ENCODE measurements at regions not wholly inside any gene's neighbourhood (a gene's known extent, or its start where the extent isn't known, plus 50 kb on each side); places are given as distances from the start of the nearest gene placed in this dataset.

- no peak for DNase-seq
- in situ Hi-C loops (cut with HindIII; ENCODE audit: low pct_ligation_motif_present, low pct_unique_long_range_greater_than_20kb, low sequenced_read_pairs): no loop called here
These were observed 214.1 kb upstream of the ANKH start for GRCh38 chr5:15085671-15086070.

GRCh38 chr5:15082096-15082495, 210.5 kb upstream of the ANKH start:
- in situ Hi-C loops (cut with HindIII; ENCODE audit: low pct_ligation_motif_present, low pct_unique_long_range_greater_than_20kb, low sequenced_read_pairs): no loop called here

GRCh38 chr5:15080219-15080618, 208.6 kb upstream of the ANKH start:
- in situ Hi-C loops (cut with HindIII; ENCODE audit: low pct_ligation_motif_present, low pct_unique_long_range_greater_than_20kb, low sequenced_read_pairs): no loop called here
- DNase-seq: no peak

More at GRCh38 chr5:15082096-15082495, 210.5 kb upstream of the ANKH start:
- no peak for DNase-seq

- DNase-seq: no peak
- in situ Hi-C loops (cut with HindIII; ENCODE audit: low pct_ligation_motif_present, low pct_unique_long_range_greater_than_20kb, low sequenced_read_pairs): no loop called here
These were observed 208.0 kb upstream of the ANKH start for GRCh38 chr5:15079566-15079965.

GRCh38 chr5:15074651-15075050, 203.1 kb upstream of the ANKH start:
- no peak for DNase-seq
- in situ Hi-C loops (cut with HindIII; ENCODE audit: low pct_ligation_motif_present, low pct_unique_long_range_greater_than_20kb, low sequenced_read_pairs): no loop called here

- DNase-seq: no peak
- in situ Hi-C loops (cut with HindIII; ENCODE audit: low pct_ligation_motif_present, low pct_unique_long_range_greater_than_20kb, low sequenced_read_pairs): no loop called here
These were observed 201.9 kb upstream of the ANKH start for GRCh38 chr5:15073453-15073852.

- in situ Hi-C loops (cut with HindIII; ENCODE audit: low pct_ligation_motif_present, low pct_unique_long_range_greater_than_20kb, low sequenced_read_pairs): no loop called here
- no peak for DNase-seq
These were observed 199.3 kb upstream of the ANKH start for GRCh38 chr5:15070907-15071306.

GRCh38 chr5:15069407-15069905, 197.9 kb upstream of the ANKH start:
- no peak for DNase-seq
- in situ Hi-C loops (cut with HindIII; ENCODE audit: low pct_ligation_motif_present, low pct_unique_long_range_greater_than_20kb, low sequenced_read_pairs): no loop called here

- in situ Hi-C loops (cut with HindIII; ENCODE audit: low pct_ligation_motif_present, low pct_unique_long_range_greater_than_20kb, low sequenced_read_pairs): no loop called here
- no peak for DNase-seq
These were observed 193.5 kb upstream of the ANKH start for GRCh38 chr5:15065091-15065490.

- in situ Hi-C loops (cut with HindIII; ENCODE audit: low pct_ligation_motif_present, low pct_unique_long_range_greater_than_20kb, low sequenced_read_pairs): no loop called here
- DNase-seq: no peak
These were observed 192.8 kb upstream of the ANKH start for GRCh38 chr5:15064396-15064795.

- DNase-seq: no peak
- in situ Hi-C loops (cut with HindIII; ENCODE audit: low pct_ligation_motif_present, low pct_unique_long_range_greater_than_20kb, low sequenced_read_pairs): no loop called here
These were observed 185.5 kb upstream of the ANKH start for GRCh38 chr5:15056988-15057592.

- no peak for DNase-seq
- in situ Hi-C loops (cut with HindIII; ENCODE audit: low pct_ligation_motif_present, low pct_unique_long_range_greater_than_20kb, low sequenced_read_pairs): no loop called here
These were observed 172.9 kb upstream of the ANKH start for GRCh38 chr5:15044521-15044920.

GRCh38 chr5:15037247-15037908, 165.8 kb upstream of the ANKH start:
- in situ Hi-C loops (cut with HindIII; ENCODE audit: low pct_ligation_motif_present, low pct_unique_long_range_greater_than_20kb, low sequenced_read_pairs): no loop called here
- DNase-seq: no peak

GRCh38 chr5:15034379-15034778, 162.8 kb upstream of the ANKH start:
- no peak for DNase-seq

GRCh38 chr5:15031180-15031579, 159.6 kb upstream of the ANKH start:
- in situ Hi-C loops (cut with HindIII; ENCODE audit: low pct_ligation_motif_present, low pct_unique_long_range_greater_than_20kb, low sequenced_read_pairs): no loop called here
- no peak for DNase-seq

More at GRCh38 chr5:15034379-15034778, 162.8 kb upstream of the ANKH start:
- in situ Hi-C loops (cut with HindIII; ENCODE audit: low pct_ligation_motif_present, low pct_unique_long_range_greater_than_20kb, low sequenced_read_pairs): no loop called here

- no peak for DNase-seq
- in situ Hi-C loops (cut with HindIII; ENCODE audit: low pct_ligation_motif_present, low pct_unique_long_range_greater_than_20kb, low sequenced_read_pairs): no loop called here
These were observed 156.2 kb upstream of the ANKH start for GRCh38 chr5:15027764-15028163.

- DNase-seq: no peak
- in situ Hi-C loops (cut with HindIII; ENCODE audit: low pct_ligation_motif_present, low pct_unique_long_range_greater_than_20kb, low sequenced_read_pairs): no loop called here
These were observed 155.4 kb upstream of the ANKH start for GRCh38 chr5:15026944-15027343.

- in situ Hi-C loops (cut with HindIII; ENCODE audit: low pct_ligation_motif_present, low pct_unique_long_range_greater_than_20kb, low sequenced_read_pairs): no loop called here
- DNase-seq: no peak
These were observed 154.7 kb upstream of the ANKH start for GRCh38 chr5:15026011-15026893.

GRCh38 chr5:15023846-15024245, 152.3 kb upstream of the ANKH start:
- in situ Hi-C loops (cut with HindIII; ENCODE audit: low pct_ligation_motif_present, low pct_unique_long_range_greater_than_20kb, low sequenced_read_pairs): no loop called here
- DNase-seq: no peak
